Right renal cortex interstitium (tissue), 3 donors: ENCODE measurements at regions not wholly inside any gene's neighbourhood (a gene's known extent, or its start where the extent isn't known, plus 50 kb on each side); places are given as distances from the start of the nearest gene placed in this dataset.
A peak's percentile ranks its signal among the peaks of the same experiment; 100 is the strongest.
"Not testable (repeated sequence)": the region's sequence is repeated elsewhere in the genome, so short reads cannot be mapped to it uniquely, and the experiment has no call there.

Experiments used
- DNase-seq, 3 donors: peaks; one replicate each; pipeline ENCODE4 v3.0.0-alpha.2; 2013; ENCODE audit warnings: low read depth in 3 of 3, low spot score in 2 of 3

- no peak for DNase-seq
Observed at GRCh38 chr2:7140306-7140705, 223.1 kb downstream of the RNF144A start.

DNA sequence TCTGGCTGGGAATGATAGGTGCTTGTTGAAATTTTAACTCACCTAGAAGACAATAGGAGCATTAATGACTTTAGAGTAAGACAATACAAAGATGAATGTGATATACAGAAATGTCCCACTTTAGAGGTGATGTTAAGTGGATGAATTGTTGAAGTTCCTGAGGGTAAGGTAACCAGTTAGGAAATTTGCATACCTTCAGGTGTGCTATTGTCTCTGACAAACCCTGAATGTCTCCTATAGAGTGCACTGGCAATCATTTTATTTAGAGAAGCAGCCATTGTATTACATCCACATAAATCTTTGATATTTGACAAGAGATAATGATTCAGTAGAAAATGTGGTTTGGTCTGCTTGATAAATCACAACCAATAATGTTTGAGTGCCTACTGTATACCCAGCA lies 228.5 kb downstream of the RNF144A start:
- DNase-seq, result no peak

DNA sequence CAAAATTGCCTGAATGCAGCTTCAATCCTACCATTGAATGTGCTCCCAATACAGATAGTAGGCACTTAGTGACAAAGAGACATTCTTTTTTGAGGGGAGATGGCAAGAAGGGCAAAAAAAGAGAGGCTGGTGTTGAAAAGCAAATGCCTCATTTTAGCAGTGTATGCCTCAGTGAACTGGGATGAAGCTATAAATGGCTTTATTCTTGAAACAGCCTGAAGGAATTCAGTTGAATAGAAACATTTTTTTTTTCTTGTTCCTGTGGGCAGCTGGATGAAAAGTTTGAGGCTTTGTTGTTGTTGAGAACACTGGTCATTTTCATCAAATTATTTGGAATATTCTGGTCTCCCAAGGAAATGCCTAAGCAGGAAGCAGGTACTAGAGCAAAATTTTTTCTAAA lies 228.9 kb downstream of the RNF144A start:
- no peak for DNase-seq

- DNase-seq, result peak in 2 of 3 donors; percentile 16 to 19
Observed at GRCh38 chr2:7154656-7155055, 237.4 kb downstream of the RNF144A start.

DNA sequence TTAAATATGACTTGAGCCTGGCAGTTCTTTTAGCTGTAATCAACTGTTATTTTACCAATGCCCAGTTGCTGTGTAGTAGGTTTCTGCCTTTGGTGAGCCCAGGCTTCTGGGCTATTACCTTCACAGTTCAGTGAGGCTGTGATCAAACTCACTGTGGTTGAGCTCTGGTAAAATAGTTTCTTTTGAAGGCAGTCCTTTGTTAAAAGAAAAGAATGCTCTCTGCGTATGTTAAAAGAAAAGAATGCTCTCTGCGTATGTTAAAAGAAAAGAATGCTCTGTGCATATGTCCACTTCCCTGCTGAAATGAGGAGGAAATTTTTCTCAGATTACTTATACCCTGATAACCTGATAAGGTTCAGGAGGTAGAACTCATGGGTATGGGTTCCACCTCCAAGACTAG lies 244.3 kb downstream of the RNF144A start:
- DNase-seq, result no peak

DNA sequence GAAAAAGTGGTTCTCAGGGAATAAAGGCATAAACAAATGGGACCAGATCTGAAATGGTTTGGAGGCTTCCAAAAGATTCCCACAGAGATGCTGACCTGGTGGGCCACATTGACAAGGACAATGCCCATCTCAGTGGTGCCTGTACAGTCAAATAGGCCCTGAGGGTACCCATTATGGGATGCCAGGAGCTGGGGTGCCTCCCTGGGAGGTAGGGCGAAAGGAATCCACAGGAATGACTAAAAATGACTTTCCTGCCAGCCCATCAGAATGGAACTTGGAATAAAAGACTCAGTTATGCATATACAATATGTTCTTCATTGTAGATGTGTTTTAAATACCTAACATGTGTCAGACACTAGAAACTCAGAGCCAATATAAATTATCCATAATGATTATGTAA lies 248.5 kb downstream of the RNF144A start:
- DNase-seq, result no peak

GRCh38 chr2:7167801-7168411 lies 250.7 kb downstream of the RNF144A start:
- DNase-seq, result no peak

- DNase-seq, result no peak
Observed at GRCh38 chr2:7169593-7169992, 252.4 kb downstream of the RNF144A start.

- not testable (repeated sequence) for DNase-seq
Observed at GRCh38 chr2:7178996-7179395, 261.8 kb downstream of the RNF144A start.

- DNase-seq, result no peak
Observed at GRCh38 chr2:7180638-7181370, 263.6 kb downstream of the RNF144A start.

GRCh38 chr2:7182525-7182924 lies 265.3 kb downstream of the RNF144A start:
- no peak for DNase-seq

DNA sequence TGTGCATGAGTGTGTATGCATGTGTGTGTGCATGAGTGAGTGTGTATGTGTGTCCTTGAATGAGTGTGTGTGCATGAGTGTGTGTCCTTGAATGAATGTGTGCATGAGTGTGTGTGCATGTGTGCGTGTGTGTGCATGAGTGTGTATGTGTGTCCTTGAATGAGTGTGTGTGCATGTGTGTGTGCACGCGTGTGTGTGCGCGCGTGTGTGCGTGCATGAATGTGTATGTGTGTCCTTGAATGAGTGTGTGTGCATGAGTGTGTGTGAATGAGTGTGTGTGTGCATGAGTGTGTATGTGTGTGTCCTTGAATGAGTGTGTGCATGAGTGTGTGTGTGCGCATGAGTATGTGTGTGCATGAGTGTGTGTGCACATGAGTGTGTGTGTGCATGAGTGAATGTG lies 271.9 kb downstream of the RNF144A start:
- no peak for DNase-seq

GRCh38 chr2:7190587-7191324 lies 273.5 kb downstream of the RNF144A start:
- DNase-seq, result no peak

DNA sequence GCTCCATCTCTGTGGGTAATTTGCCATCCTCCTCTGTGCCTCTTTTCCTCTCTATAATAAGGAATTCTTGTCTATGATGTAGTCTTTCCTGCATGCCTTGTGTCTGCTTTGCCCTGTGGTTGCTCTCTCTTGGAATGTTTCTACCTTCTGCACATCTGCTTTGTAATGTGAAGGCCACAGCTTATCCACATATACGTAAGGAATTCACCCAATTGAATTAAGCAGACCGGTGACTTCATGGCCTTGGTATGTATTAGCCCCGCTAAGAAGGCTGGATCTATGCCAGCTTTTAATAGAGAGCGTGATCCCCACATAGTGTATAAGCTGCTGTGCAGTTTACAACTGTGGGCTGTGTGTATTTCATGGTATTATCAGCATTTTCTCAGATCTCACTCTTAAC lies 274.7 kb downstream of the RNF144A start:
- DNase-seq, result peak; percentile 63 to 77 (median 70)

- no peak for DNase-seq
Observed at GRCh38 chr2:7193457-7193856, 276.2 kb downstream of the RNF144A start.

DNA sequence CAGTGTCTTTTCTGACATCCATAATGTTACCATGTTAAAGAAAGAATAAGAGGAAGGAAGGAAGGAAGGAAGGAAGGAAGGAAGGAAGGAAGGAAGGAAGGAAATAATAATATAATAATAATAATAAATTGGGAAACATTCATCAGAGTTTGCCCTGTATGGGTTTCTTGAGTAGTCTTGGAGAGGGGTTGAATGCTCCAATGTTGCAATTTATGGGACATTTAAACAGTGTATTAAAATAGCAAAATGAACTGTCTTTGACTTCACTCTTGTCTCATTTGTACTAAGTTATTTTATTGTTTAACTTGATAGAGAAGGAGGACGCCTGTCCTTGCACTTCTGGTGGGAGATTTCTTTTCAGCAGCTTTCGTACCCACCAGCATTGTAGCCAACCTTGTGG lies 277.7 kb downstream of the RNF144A start:
- DNase-seq, result no peak

GRCh38 chr2:7196883-7197282 lies 279.7 kb downstream of the RNF144A start:
- DNase-seq, result no peak

DNA sequence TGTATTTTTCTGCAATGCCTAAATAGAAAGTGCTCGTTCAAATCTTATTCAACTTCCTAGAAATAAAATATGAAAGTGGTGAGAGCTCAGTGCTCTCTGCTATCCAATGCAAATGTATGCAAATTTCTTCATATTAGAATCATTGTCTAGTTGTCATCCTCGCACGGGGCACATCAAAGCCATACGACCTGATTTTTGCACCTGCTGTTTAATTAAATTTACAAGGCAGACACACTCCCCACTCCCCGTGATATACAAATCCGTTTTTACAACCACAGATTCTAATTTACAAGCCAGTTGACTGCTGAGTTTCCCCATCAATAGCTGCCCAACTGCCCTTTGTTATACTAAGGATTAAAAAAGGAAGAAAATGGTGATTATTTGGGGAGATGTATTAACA lies 284.6 kb downstream of the RNF144A start:
- DNase-seq, result no peak

GRCh38 chr2:7203056-7203467 lies 285.9 kb downstream of the RNF144A start:
- peak; percentile 44 to 53 (median 52) for DNase-seq

DNA sequence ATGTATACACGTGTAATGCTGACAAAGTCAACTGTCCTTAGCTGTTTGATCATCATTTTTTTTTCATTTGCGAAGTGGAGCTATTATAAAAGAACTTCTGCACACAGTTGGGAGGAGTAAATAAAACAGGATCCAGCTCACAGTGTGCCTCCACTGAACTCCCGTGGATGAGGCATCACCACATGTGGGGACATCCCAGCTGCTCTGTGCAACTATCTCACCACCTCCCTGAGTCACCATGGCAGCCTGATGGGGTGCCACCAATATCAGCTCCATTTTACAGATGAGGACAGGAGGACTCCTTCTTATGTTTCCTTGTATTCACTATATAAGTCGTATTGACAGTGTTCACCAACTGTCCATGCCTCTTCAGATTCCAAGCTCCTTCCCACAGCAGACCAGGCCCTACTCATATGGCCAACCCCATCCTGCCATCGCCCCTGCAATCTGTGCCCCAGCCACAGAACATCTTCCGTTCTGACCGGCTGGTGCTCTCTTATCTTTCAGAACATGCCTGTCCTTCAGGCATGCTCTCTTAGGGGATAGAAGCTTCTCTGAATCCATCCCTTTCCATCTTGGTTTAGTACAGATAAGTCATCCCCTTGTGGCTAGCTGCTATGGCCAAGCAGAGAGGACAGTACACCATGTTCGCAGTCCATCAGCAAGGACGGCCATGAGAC lies 288.1 kb downstream of the RNF144A start:
- no peak for DNase-seq

GRCh38 chr2:7206111-7206810 lies 289.0 kb downstream of the RNF144A start:
- no peak for DNase-seq
